ENCODE measurements at regions not wholly inside any gene's neighbourhood (a gene's known extent, or its start where the extent isn't known, plus 50 kb on each side); places are given as distances from the start of the nearest gene placed in this dataset.

DNA sequence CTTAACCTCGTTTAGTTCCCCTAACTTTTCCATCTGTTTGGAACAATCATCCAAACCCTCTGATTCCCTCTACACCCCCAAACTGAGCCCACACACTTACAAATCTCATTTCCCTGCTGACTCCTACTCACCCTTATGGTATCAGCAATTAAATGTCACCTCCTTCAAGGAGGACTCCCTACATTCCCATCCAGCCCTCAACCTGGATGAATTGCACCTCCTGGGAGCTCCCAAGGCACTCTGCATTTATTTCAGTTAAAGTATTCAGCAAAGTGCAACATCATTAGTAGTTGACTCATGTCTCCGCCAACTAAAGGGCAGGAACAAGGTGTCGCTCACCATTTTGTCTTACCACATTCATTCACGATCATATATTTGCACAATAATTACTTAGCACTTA lies 353.5 kb downstream of the TMEM114 start:
- CTCF ChIA-PET = no interaction called here
- POLR2A ChIA-PET = no interaction called here
- TF ChIP-seq, protein P1, sequence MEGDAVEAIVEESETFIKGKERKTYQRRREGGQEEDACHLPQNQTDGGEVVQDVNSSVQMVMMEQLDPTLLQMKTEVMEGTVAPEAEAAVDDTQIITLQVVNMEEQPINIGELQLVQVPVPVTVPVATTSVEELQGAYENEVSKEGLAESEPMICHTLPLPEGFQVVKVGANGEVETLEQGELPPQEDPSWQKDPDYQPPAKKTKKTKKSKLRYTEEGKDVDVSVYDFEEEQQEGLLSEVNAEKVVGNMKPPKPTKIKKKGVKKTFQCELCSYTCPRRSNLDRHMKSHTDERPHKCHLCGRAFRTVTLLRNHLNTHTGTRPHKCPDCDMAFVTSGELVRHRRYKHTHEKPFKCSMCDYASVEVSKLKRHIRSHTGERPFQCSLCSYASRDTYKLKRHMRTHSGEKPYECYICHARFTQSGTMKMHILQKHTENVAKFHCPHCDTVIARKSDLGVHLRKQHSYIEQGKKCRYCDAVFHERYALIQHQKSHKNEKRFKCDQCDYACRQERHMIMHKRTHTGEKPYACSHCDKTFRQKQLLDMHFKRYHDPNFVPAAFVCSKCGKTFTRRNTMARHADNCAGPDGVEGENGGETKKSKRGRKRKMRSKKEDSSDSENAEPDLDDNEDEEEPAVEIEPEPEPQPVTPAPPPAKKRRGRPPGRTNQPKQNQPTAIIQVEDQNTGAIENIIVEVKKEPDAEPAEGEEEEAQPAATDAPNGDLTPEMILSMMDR (IDR thresholded peaks at IDR 0.05; ENCODE audit: control extremely low read depth, extremely low read depth, low read depth, missing control alignments) = no peak

DNA sequence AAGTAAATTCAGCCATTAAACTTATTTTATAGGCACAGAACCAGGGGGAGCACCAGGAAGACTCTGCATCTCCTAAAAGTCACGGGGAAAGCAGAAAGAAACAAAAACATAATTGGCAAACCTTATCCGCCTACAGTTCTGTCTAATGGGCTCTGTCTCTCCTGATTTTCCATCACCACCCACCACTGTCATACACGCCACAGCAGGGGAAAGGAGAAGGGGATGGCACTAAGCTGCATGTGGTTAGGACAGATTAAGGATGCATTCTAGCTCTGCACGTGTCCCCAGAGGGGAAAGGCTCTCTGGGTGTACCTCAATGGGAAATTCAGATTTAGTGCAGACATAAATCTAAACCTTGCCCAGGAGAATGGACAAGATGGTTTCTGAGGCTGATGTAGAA lies 359.8 kb downstream of the TMEM114 start:
- POLR2A ChIA-PET = no interaction called here
- TF ChIP-seq, protein P1 (IDR thresholded peaks at IDR 0.05; ENCODE audit: control extremely low read depth, extremely low read depth, low read depth, missing control alignments) = no peak
- no peak for DNase-seq (ENCODE audit: extremely low spot score)
- CTCF ChIA-PET = no interaction called here

More for the DNA sequence above, 353.5 kb downstream of the TMEM114 start:
- DNase-seq (ENCODE audit: extremely low spot score) = no peak

DNA sequence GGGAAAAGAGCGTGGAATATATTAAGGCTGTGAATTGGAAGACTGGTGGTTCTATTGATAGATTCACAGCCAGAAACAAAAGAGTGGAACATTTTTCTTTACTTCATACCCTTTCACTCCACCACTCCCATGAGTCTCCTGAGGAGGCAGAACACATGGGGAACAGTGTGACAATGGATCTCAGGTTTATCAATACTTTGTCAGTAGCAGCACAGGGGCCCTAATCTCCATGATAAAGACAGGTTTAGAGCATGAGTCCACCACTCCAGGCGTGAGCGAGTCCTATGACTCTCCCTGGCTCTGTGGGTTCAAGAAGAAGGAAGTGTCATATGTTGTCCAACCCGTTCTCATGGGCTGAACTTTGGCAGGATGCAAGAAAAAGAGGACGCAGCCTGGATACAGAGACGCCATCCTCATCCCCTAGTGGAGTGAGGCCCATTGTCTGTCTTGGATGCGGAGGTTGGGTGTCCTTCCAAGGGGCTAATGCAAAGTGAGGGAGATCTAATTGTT lies 361.2 kb downstream of the TMEM114 start:
- POLR2A ChIA-PET = no interaction called here
- TF ChIP-seq, protein P1 (IDR thresholded peaks at IDR 0.05; ENCODE audit: control extremely low read depth, extremely low read depth, low read depth, missing control alignments) = no peak
- CTCF ChIA-PET = no interaction called here
- no peak for DNase-seq (ENCODE audit: extremely low spot score)

DNA sequence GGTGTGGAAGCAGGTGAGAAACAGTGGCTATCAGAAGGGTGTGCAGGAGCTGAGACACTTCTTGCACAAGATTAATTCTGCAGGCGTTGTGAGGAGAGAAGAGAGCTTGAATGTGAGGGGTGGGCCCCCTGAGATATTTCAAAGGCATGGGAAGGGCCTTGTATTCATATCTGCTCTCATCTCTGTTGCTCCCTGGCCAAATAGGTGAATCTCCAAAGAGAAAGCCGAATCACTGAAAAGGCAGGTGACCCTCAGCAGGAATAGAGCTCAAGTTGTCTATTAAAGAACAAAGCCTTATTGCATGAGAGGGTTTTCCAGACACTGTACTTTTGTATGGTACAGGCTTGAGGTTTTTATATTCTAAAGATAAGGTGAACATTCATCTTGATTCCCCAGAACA lies 373.1 kb downstream of the TMEM114 start:
- DNase-seq (ENCODE audit: extremely low spot score) = no peak

DNA sequence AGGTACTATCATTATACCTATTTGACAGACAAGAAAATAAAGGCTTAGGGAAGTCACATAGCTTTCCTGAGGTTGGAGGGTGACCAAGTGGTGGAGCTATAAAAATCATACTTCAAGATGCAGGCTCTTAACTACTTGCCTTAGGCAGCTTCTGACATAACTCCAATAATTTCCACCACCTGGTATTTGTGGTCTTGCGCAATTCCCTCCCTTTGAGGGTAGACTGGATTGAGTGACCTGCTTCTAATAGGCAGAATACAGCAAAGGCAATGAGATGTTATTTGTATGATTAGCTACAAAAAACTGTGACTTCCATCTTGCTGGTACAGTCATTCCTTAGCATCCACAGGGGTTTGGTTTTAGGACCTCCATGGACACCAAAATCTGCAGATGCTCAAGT lies 385.5 kb downstream of the TMEM114 start:
- TF ChIP-seq, protein P1 (IDR thresholded peaks at IDR 0.05; ENCODE audit: control extremely low read depth, extremely low read depth, low read depth, missing control alignments) = no peak
- CTCF ChIA-PET = no interaction called here
- POLR2A ChIA-PET = no interaction called here
- DNase-seq (ENCODE audit: extremely low spot score) = no peak

More for the DNA sequence above, 373.1 kb downstream of the TMEM114 start:
- ChIA-PET CTCF (interaction anchor here (1.1 to 1.8 kb wide), 2 partner anchors 9 to 43 kb away, joined by 3 to 4 read pairs; no protein-coding TSS in a partner anchor), POLR2A (no interaction called here)
- TF ChIP-seq, protein P1 (IDR thresholded peaks at IDR 0.05; ENCODE audit: control extremely low read depth, extremely low read depth, low read depth, missing control alignments) = no peak

DNA sequence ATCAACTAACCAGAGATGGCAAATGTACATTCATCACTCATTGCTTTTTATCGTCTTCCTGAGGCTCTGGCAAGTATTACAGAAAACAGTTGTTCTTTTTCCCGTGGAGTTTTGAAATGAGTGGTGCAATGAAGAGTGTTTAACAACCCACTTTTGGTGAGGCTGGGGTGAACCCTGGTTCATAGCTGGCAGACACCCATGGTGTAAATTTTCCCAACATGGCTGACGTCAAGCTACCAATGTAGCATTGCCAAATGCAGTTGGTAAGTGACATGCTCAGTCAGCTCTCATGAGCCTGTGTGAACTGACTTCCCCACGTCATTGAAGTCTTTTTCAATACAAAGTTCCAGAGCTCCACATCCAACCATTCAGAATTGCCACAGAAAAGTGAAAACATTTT lies 386.2 kb downstream of the TMEM114 start:
- TF ChIP-seq, protein P1 (IDR thresholded peaks at IDR 0.05; ENCODE audit: control extremely low read depth, extremely low read depth, low read depth, missing control alignments) = no peak
- DNase-seq (ENCODE audit: extremely low spot score) = no peak
- CTCF ChIA-PET = no interaction called here
- POLR2A ChIA-PET = no interaction called here

DNA sequence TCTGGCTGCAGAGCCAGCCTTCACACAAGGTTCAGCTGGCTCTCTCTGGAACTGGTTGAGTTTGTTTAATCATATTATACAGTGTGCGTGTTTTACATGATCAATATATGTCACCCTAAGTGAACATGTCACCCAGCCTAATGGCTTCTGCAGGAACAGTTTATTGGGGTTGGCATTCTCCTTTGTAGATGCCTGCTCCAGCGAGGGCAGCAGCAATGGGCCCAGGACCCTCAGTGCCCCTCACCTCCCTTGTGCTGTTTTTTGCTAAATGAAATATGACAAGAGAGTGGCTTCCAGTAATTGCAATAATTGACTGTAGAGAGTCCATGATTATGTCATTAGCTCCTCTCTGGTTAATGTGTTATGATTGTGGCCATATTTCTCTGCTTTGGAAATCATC lies 387.2 kb downstream of the TMEM114 start:
- ChIA-PET POLR2A (no interaction called here), CTCF (no interaction called here)
- TF ChIP-seq, protein P1 (IDR thresholded peaks at IDR 0.05; ENCODE audit: control extremely low read depth, extremely low read depth, low read depth, missing control alignments) = no peak

More for the DNA sequence above, 387.2 kb downstream of the TMEM114 start:
- DNase-seq (ENCODE audit: extremely low spot score) = no peak
